GM19351 (cell line): ENCODE measurements at regions not wholly inside any gene's neighbourhood (a gene's known extent, or its start where the extent isn't known, plus 50 kb on each side); places are given as distances from the start of the nearest gene placed in this dataset.

Experiments
- ATAC-seq: cut with Tn5 transposase; IDR thresholded peaks from one replicate; pipeline ENCODE4 v1.9.1; 2021; ENCODE audit warnings: mild to moderate bottlenecking, moderate library complexity; ENCODE audit not compliant: unreplicated experiment

DNA sequence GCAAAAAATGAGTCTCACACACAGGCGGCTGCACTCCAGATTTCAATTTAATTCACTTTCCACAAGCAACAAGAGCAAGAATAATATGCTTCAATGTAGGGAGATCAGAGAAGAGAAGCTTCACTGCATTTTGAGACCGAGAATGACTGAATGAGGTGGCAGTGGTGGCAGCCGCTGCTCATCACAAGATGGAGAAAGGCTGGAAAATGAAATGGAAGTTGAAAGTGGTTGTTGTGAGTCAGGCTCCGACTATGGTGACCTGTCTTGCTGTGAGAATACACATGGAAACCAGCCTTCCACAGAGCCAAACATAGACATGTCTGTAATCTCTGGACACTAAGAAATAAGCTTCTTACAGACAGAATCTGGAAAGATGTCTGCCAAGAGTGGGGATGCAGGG is 499.6 kb upstream of the LRRN3 start:
- ATAC-seq = no peak

DNA sequence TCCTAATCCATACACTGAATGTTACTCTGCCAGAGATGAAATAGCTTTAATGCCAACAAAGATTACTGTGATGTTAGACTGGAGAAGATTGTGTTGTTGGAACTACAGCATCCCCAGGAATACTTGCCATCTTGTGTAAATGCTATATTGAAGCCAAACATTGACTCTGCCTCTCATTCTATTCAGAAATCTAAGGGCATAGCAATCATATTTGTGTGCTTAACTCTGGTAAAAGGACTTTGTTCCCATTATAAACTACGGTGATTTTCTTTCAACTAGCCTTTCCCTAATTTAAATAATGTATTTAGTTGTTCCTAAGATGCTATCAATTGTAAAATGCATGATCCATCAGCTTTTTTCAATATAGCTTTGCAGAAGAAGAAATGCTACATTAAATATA is 498.4 kb upstream of the LRRN3 start:
- ATAC-seq = no peak

- no peak for ATAC-seq
Observed at GRCh38 chr7:110593355-110593754, 497.6 kb upstream of the LRRN3 start.

DNA sequence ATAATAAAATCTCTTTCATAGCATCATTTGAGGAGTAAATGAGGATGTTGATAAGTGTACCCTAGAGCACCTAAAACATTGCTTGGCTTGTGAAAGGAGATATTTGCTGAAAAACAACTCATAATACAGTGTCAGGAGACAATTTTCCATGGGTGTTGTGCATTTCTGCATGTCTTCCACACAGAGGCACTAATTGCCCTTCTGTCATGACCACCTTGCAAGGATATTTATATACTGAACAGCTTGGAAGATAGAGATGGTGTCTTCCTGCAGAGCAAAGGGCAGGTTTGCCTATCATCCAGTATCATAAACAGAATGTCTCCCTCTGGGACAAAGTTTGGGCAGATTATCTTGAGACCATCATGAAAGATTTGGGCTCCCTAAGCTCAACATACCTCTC is 495.2 kb upstream of the LRRN3 start:
- ATAC-seq = no peak

DNA sequence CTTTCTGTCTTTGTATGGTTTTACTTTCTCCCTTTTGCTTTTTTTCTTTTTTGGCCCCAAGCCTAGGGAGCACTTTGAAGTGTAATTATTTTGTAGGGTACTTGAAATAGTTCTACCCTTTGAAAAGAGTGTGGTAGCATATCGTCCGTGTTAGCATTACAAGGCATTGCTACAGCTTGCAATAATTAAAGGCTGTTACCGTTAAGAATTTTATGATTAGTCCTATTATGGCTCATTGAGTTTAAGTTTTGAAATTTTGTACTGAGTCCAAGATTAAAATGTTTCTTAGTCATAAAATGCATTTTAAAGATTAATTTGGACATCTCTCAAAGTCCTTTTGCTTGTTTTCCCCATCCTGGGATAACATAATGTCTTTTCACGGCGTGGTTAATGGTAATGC is 490.0 kb upstream of the LRRN3 start:
- ATAC-seq = no peak

GRCh38 chr7:110601710-110602109 is 489.2 kb upstream of the LRRN3 start:
- no peak for ATAC-seq

- no peak for ATAC-seq
Observed at GRCh38 chr7:110604206-110604605, 486.7 kb upstream of the LRRN3 start.

GRCh38 chr7:110604885-110605284 is 486.0 kb upstream of the LRRN3 start:
- ATAC-seq = no peak

GRCh38 chr7:110607050-110607857 is 483.7 kb upstream of the LRRN3 start:
- ATAC-seq = no peak

GRCh38 chr7:110609336-110609735 is 481.6 kb upstream of the LRRN3 start:
- no peak for ATAC-seq

- no peak for ATAC-seq
Observed at GRCh38 chr7:110612680-110613079, 478.2 kb upstream of the LRRN3 start.
